HCT116 (cell line): ENCODE measurements at regions not wholly inside any gene's neighbourhood (a gene's known extent, or its start where the extent isn't known, plus 50 kb on each side); places are given as distances from the start of the nearest gene placed in this dataset.

Experiments
- ATAC-seq: fragments of 200-7000 bp; cut with Tn5 transposase; 2 replicates; pipeline ENCODE4 v1.9.1; 2020; ENCODE audit warnings: mild to moderate bottlenecking, moderate library complexity
- BruUV-seq: library from RNA; stranded (reverse); fragments of 400-500 nt; replicated peaks from 2 replicates; lab custom pipeline; 2021; lab: Mats Ljungman, UMichigan
- CTCF ChIA-PET: fragments of 300-600 bp; sonication (Branson Sonifier 250); formaldehyde crosslinking; loops from one replicate; lab custom pipeline; 2021; ENCODE audit warnings: antibody characterized with exemption; lab: Charles Lee
- POLR2A ChIA-PET: fragments of 300-600, 350-600 bp; sonication (Branson Sonifier 250); formaldehyde crosslinking; loops from one replicate; lab custom pipeline; 2021; ENCODE audit warnings: antibody characterized with exemption; lab: Charles Lee
- RAD21 ChIA-PET, 2 experiments: fragments of 300-600 bp; sonication (Branson Sonifier 250); formaldehyde crosslinking; loops; one replicate each; lab custom pipeline; 2023; ENCODE audit warnings: low total read pairs in 2 of 2; ENCODE audit not compliant: uncharacterized antibody in 2 of 2, unreplicated experiment in 2 of 2, low non-redundant PET in 1 of 2; lab: Charles Lee
- DNase-seq: peaks from one replicate; pipeline ENCODE4 v3.0.0-alpha.2; 2010; ENCODE audit warnings: low read depth, low spot score
- H2AFZ ChIP-seq: fragments of 200-600 bp; shearing (Covaris generic), sonication (generic); 2 replicates; pipeline ENCODE4 v1.6.1; 2017; ENCODE audit warnings: low read depth, mixed run types, mixed read lengths, antibody characterized with exemption, low read length; ENCODE audit not compliant: poor library complexity, severe bottlenecking
- H3K27ac ChIP-seq: 2 replicates; pipeline ENCODE4 v1.5.1; 2012; ENCODE audit warnings: low read depth, low read length
- H3K27me3 ChIP-seq: fragments of 200-600 bp; sonication (generic); 2 replicates; pipeline ENCODE4 v1.6.1; 2016; ENCODE audit warnings: mixed run types, low read length, mixed read lengths; ENCODE audit not compliant: insufficient read depth
- H3K36me3 ChIP-seq, 2 experiments: fragments of 200-500 bp in 1 of 2; fragments of 200-600 bp in 1 of 2; sonication (Bioruptor generic) in 1 of 2; sonication (generic) in 1 of 2; 2 replicates each; pipeline versions ENCODE4 v1.5.1 to v1.6.1; 2014 to 2016; ENCODE audit warnings: low read length in 2 of 2, inconsistent platforms in 1 of 2, mixed read lengths in 1 of 2, mixed run types in 1 of 2; ENCODE audit not compliant: insufficient read depth in 2 of 2, control insufficient read depth in 1 of 2
- H3K4me1 ChIP-seq, 2 experiments: fragments of 200-600 bp in 1 of 2; sonication (generic) in 1 of 2; 2 replicates each; pipeline versions ENCODE4 v1.5.1 to v1.6.1; 2012 to 2017; ENCODE audit warnings: low read length in 2 of 2, inconsistent platforms in 1 of 2, mild to moderate bottlenecking in 1 of 2, mixed read lengths in 1 of 2, mixed run types in 1 of 2, moderate library complexity in 1 of 2; ENCODE audit not compliant: insufficient read depth in 2 of 2, control insufficient read depth in 1 of 2
- H3K4me2 ChIP-seq: fragments of 200-600 bp; sonication (generic); 2 replicates; pipeline ENCODE4 v1.6.1; 2017; ENCODE audit warnings: mixed run types, low read length, mixed read lengths
- H3K4me3 ChIP-seq, 2 experiments: fragments of 200-600 bp in 1 of 2; sonication (generic) in 1 of 2; replicated peaks in 1 of 2; 2 replicates each; pipeline ENCODE4 v1.5.1; 2011 to 2016; ENCODE audit warnings: low read length in 2 of 2, control low read depth in 1 of 2, low read depth in 1 of 2, mild to moderate bottlenecking in 1 of 2, mixed read lengths in 1 of 2, mixed run types in 1 of 2
- H3K79me2 ChIP-seq: fragments of 200-600 bp; sonication (generic); 2 replicates; pipeline ENCODE4 v1.6.1; 2017; ENCODE audit warnings: mild to moderate bottlenecking, mixed run types, low read length, moderate library complexity, mixed read lengths; ENCODE audit not compliant: insufficient read depth
- H3K9ac ChIP-seq: fragments of 200-600 bp; sonication (generic); 2 replicates; pipeline ENCODE4 v1.6.1; 2016; ENCODE audit warnings: low read length, mixed read lengths
- H3K9me2 ChIP-seq: fragments of 200-600 bp; sonication (generic), shearing (Covaris generic); 2 replicates; pipeline ENCODE4 v1.6.1; 2017; ENCODE audit warnings: mixed run types, mild to moderate bottlenecking, moderate library complexity; ENCODE audit not compliant: insufficient read depth
- H3K9me3 ChIP-seq, 2 experiments: fragments of 200-500 bp in 1 of 2; fragments of 200-600 bp in 1 of 2; sonication (Bioruptor generic) in 1 of 2; sonication (generic) in 1 of 2; 2 replicates each; pipeline ENCODE4 v1.6.1; 2014 to 2017; ENCODE audit warnings: low read length in 2 of 2, mixed read lengths in 2 of 2, inconsistent platforms in 1 of 2, low read depth in 1 of 2, mild to moderate bottlenecking in 1 of 2, mixed run types in 1 of 2, moderate library complexity in 1 of 2; ENCODE audit not compliant: control insufficient read depth in 1 of 2, insufficient read depth in 1 of 2
- H4K20me1 ChIP-seq: fragments of 200-600 bp; sonication (generic), shearing (Covaris generic); 2 replicates; pipeline ENCODE4 v1.6.1; 2017; ENCODE audit warnings: mixed run types, mild to moderate bottlenecking, moderate library complexity; ENCODE audit not compliant: insufficient read depth
- CEBPB ChIP-seq: IDR thresholded peaks from 2 replicates; pipeline ENCODE4 v1.6.1; 2012; ENCODE audit warnings: low read depth
- EGR1 ChIP-seq: IDR thresholded peaks from 2 replicates; pipeline ENCODE4 v1.6.1; 2012; ENCODE audit warnings: low read depth
- EZH2 ChIP-seq: fragments of 200-600 bp; sonication (generic); IDR thresholded peaks from 2 replicates; pipeline ENCODE4 v1.6.1; 2017; ENCODE audit warnings: antibody characterized with exemption, mixed run types
- EZH2phosphoT487 ChIP-seq: fragments of 200-600 bp; IDR thresholded peaks from 2 replicates; pipeline ENCODE4 v1.6.1; 2018; ENCODE audit warnings: antibody characterized with exemption, borderline replicate concordance
- FOSL1 ChIP-seq: IDR thresholded peaks from 2 replicates; pipeline ENCODE4 v1.6.1; 2012; ENCODE audit warnings: low read depth
- JUND ChIP-seq: IDR thresholded peaks from 2 replicates; pipeline ENCODE4 v1.6.1; 2012
- POLR2A ChIP-seq: IDR thresholded peaks from 2 replicates; pipeline ENCODE4 v1.7.0; 2011; ENCODE audit warnings: borderline replicate concordance; ENCODE audit not compliant: insufficient read depth, insufficient read length; ENCODE audit errors: extremely low read depth
- RAD21 ChIP-seq: IDR thresholded peaks from 2 replicates; pipeline ENCODE4 v1.6.1; 2012; ENCODE audit warnings: low read depth, mild to moderate bottlenecking
- SIN3A ChIP-seq: IDR thresholded peaks from 2 replicates; pipeline ENCODE4 v1.6.1; 2012; ENCODE audit warnings: low read depth
- SP1 ChIP-seq: IDR thresholded peaks from 2 replicates; pipeline ENCODE4 v1.6.1; 2012; ENCODE audit warnings: low read depth
- TCF7L2 ChIP-seq: IDR thresholded peaks from 2 replicates; pipeline ENCODE4 v1.7.0; 2011; ENCODE audit warnings: borderline replicate concordance, inconsistent platforms; ENCODE audit not compliant: insufficient read depth, insufficient read length; ENCODE audit errors: extremely low read depth
- ZFX ChIP-seq: fragments of 450-650 bp; IDR thresholded peaks from 2 replicates; pipeline ENCODE4 v1.6.1; 2017
- ZNF274 ChIP-seq: fragments of 200-500 bp; sonication (Bioruptor generic); IDR thresholded peaks from 2 replicates; pipeline ENCODE4 v1.6.1; 2014; ENCODE audit warnings: mild to moderate bottlenecking, low read depth, low read length, inconsistent platforms
- intact Hi-C: fragments of 100-400 bp; cut with micrococcal nuclease; formaldehyde crosslinking; loops from 2 replicates; pipeline ENCODE4 v1.10.0; 2022
- TF ChIP-seq, protein P1 (sequence below): IDR thresholded peaks from 2 replicates; pipeline ENCODE4 v1.6.1; 2011; ENCODE audit warnings: mild to moderate bottlenecking, low read length, moderate library complexity; ENCODE audit not compliant: insufficient replicate concordance; ENCODE audit errors: extremely low read depth
- TF ChIP-seq, protein P2 (sequence below): IDR thresholded peaks from 2 replicates; pipeline ENCODE4 v1.6.1; 2012; ENCODE audit warnings: low read depth
- TF ChIP-seq, protein P3 (sequence below): IDR thresholded peaks from 2 replicates; pipeline ENCODE4 v1.6.1; 2012
- TF ChIP-seq, protein P4 (sequence below): IDR thresholded peaks from 2 replicates; pipeline ENCODE4 v1.6.1; 2012

DNA sequence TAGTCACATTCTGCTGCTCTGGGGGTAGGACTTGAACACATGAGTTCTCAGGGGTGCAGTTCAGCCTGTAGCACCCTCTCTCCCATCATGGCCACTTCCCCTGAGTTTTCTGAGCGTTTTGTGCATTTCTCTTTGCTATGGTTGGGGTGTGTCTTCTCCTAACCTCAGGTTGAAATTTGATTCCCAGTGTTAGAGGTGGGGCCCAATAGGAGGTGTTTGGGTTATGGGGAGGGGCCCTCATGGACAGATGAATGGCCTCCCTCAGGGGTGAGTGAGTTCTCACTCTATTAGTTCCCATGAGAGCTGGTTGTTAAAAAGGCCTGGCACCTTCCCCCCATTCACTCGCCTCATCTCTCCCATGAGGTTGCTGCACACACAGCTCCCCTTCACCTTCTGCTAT, 101.1 kb downstream of the FOXL1 start:
- ATAC-seq, result no peak
- ChIA-PET CTCF (no interaction called here), POLR2A (no interaction called here), RAD21 (no interaction called here)
- H3K36me3 ChIP-seq, result no peaks in the 10 kb centered on the region
- H3K27ac ChIP-seq, result no peak overlapping the region
- BruUV-seq, result no TSS peak
- H2AFZ ChIP-seq, result no peak overlapping the region
- no peak for DNase-seq
- H3K4me1 ChIP-seq, result peaks cover 0 to 17% of the 10 kb centered on the region in 2 experiments; a peak in 2 of 4 replicates
- H4K20me1 ChIP-seq, result no peaks in the 10 kb centered on the region
- no peaks in the 10 kb centered on the region for H3K79me2 ChIP-seq
- TF ChIP-seq SP1 (no peak), SIN3A (no peak), CEBPB (no peak), ZNF274 (no peak), TCF7L2 (no peak), ZFX (no peak), RAD21 (no peak), EZH2 (no peak), EZH2phosphoT487 (no peak), POLR2A (no peak), FOSL1 (no peak), JUND (no peak), EGR1 (no peak)
- TF ChIP-seq, protein P1, sequence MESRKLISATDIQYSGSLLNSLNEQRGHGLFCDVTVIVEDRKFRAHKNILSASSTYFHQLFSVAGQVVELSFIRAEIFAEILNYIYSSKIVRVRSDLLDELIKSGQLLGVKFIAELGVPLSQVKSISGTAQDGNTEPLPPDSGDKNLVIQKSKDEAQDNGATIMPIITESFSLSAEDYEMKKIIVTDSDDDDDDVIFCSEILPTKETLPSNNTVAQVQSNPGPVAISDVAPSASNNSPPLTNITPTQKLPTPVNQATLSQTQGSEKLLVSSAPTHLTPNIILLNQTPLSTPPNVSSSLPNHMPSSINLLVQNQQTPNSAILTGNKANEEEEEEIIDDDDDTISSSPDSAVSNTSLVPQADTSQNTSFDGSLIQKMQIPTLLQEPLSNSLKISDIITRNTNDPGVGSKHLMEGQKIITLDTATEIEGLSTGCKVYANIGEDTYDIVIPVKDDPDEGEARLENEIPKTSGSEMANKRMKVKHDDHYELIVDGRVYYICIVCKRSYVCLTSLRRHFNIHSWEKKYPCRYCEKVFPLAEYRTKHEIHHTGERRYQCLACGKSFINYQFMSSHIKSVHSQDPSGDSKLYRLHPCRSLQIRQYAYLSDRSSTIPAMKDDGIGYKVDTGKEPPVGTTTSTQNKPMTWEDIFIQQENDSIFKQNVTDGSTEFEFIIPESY, result no peak
- TF ChIP-seq, protein P2, sequence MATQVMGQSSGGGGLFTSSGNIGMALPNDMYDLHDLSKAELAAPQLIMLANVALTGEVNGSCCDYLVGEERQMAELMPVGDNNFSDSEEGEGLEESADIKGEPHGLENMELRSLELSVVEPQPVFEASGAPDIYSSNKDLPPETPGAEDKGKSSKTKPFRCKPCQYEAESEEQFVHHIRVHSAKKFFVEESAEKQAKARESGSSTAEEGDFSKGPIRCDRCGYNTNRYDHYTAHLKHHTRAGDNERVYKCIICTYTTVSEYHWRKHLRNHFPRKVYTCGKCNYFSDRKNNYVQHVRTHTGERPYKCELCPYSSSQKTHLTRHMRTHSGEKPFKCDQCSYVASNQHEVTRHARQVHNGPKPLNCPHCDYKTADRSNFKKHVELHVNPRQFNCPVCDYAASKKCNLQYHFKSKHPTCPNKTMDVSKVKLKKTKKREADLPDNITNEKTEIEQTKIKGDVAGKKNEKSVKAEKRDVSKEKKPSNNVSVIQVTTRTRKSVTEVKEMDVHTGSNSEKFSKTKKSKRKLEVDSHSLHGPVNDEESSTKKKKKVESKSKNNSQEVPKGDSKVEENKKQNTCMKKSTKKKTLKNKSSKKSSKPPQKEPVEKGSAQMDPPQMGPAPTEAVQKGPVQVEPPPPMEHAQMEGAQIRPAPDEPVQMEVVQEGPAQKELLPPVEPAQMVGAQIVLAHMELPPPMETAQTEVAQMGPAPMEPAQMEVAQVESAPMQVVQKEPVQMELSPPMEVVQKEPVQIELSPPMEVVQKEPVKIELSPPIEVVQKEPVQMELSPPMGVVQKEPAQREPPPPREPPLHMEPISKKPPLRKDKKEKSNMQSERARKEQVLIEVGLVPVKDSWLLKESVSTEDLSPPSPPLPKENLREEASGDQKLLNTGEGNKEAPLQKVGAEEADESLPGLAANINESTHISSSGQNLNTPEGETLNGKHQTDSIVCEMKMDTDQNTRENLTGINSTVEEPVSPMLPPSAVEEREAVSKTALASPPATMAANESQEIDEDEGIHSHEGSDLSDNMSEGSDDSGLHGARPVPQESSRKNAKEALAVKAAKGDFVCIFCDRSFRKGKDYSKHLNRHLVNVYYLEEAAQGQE, result no peak
- TF ChIP-seq, protein P3, sequence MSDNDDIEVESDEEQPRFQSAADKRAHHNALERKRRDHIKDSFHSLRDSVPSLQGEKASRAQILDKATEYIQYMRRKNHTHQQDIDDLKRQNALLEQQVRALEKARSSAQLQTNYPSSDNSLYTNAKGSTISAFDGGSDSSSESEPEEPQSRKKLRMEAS, result no peak
- TF ChIP-seq, protein P4, sequence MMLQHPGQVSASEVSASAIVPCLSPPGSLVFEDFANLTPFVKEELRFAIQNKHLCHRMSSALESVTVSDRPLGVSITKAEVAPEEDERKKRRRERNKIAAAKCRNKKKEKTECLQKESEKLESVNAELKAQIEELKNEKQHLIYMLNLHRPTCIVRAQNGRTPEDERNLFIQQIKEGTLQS, result no peak
- no peak overlapping the region for H3K4me3 ChIP-seq
- no peaks in the 10 kb centered on the region for H3K27me3 ChIP-seq
- H3K9me2 ChIP-seq, result no peaks in the 10 kb centered on the region
- no peak overlapping the region for H3K9ac ChIP-seq
- H3K4me2 ChIP-seq, result no peak overlapping the region
- no peaks in the 10 kb centered on the region for H3K9me3 ChIP-seq
- intact Hi-C loops, result no loop called here
